GM19025 (cell line): ENCODE measurements at regions not wholly inside any gene's neighbourhood (a gene's known extent, or its start where the extent isn't known, plus 50 kb on each side); places are given as distances from the start of the nearest gene placed in this dataset.
A peak's percentile ranks its signal among the peaks of the same experiment; 100 is the strongest.
"Not testable (repeated sequence)": the region's sequence is repeated elsewhere in the genome, so short reads cannot be mapped to it uniquely, and the experiment has no call there.

Source experiments
- ATAC-seq: cut with Tn5 transposase; IDR thresholded peaks from one replicate; pipeline ENCODE4 v1.9.1; 2021; ENCODE audit warnings: mild to moderate bottlenecking, low read depth, moderate library complexity; ENCODE audit not compliant: unreplicated experiment

GRCh38 chr9:20242510-20243189 is 379.6 kb downstream of the MLLT3 start:
- ATAC-seq = peak; percentile 88

GRCh38 chr9:20240498-20240897 is 381.8 kb downstream of the MLLT3 start:
- no peak for ATAC-seq

DNA sequence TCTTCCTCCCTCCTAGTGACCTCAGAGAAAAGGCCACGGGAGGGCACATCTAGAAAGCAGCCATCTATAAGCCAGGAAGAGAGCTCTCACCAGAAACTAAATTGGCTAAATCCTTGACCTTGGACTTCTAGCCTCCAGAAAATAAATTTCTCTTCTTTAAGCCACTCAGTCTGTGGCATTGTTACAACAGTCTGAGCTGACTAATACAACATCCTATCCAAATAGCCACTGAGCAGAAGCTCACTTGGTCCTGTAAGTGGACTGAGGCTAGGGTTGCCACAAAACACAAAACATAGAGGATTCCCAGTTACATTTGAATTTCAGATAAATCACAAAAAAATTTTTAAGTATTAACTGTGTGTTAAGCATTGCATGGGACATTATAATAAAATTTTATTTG is 383.4 kb downstream of the MLLT3 start:
- no peak for ATAC-seq

DNA sequence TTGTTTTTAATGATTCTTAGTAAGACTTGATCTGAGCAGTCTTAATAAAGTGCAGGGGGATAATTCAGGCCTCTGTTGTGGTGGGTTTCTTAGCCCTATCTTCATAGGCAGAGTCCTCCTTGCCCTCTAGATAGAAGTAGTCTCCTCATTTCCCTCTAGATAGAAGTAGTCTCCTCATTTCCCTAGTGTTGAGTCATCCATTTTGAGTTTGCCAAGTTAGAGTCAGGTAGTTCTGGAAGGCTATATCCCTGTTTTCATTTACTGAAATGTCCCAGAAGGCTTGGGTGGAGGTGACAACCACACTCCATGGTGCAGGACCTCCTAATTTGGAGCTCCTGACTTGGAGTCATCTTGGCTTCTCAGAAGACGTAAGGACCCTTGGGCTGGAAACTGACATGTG is 384.6 kb downstream of the MLLT3 start:
- ATAC-seq = no peak

GRCh38 chr9:20236676-20237075 is 385.6 kb downstream of the MLLT3 start:
- ATAC-seq = no peak

DNA sequence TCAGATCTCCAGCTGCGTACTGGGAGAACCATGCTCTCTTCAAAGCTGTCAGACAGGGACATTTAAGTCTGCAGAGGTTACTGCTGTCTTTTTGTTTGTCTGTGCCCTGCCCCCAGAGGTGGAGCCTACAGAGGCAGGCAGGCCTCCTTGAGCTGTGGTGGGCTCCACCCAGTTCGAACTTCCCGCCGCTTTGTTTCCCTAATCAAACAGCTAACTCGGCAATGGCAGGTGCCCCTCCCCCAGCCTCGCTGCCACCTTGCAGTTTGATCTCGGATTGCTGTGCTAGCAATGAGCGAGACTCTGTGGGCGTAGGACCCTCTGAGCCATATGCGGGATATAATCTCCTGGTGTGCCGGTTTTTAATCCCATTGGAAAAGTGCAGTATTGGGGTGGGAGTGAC is 387.1 kb downstream of the MLLT3 start:
- ATAC-seq = not testable (repeated sequence)

- no peak for ATAC-seq
Measured at GRCh38 chr9:20228096-20228495, 394.2 kb downstream of the MLLT3 start.

DNA sequence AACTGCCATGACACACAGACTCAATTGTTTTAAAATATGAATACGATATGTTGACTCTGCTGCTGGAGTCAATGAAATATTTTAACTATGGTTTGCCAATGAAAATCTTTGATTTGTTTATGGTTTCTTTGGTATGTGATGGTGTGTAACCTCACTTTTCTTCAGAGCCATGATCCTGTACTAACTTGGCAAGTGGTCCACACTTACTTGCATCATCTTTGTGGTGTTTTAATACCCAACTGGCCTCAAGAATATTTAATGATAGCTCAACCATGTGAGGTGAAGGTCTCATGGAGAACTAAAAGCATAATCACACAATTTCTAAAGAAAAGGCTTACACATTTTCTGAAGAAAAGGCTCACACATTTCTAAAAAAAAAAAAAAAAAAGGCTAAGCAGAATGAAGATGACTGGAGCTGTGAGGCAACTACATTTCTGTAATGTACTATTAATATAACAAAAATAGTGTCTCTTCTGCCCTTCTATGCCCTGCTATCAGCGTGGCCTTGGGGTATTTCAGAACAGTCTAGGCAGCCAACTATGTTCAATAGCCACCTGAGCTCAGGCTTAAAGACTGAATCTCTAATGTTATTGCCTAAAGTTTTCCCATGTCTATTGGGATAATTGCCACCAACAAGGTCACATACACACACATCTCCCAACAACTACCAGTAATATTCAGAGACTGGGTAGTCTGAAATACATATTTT is 395.0 kb downstream of the MLLT3 start:
- no peak for ATAC-seq

GRCh38 chr9:20226345-20226744 is 396.0 kb downstream of the MLLT3 start:
- no peak for ATAC-seq

DNA sequence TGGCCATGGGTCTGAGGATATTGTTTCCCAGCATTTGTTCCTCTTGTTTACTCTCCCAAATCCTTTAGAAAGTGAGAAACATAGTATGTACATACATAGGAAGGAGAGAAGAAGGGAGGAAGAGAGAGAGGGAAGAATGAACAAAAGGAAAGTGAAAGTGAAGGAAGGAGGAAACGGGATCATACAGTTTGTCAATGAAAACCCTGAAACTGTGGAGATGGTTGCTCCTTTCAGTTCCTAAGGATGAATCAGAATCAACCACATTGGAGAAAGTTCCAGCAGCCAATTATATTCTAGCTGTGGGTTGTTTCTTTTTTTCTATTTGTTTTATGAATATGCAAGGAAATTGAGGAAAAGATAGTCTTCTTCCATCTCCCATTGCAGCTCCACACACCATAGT is 396.5 kb downstream of the MLLT3 start:
- no peak for ATAC-seq

DNA sequence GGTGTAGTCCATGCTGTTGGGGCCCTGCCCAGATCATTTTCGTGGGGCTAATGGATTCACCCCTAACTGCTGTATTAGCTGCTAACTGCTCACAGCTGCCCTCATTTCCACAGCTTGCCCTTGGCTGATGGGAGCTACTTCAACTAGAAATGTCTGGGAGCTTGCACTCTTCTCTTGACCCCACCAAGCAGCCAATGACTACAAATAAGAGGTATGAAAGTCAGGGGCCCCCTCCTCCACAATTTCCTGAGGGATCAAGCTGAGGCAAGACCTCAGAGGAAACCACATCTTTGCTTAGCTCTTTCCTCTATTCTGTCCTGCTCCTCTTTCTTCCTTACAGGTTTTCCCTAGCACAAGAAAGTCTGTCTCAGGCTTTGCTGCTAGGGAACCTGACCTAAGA is 397.5 kb downstream of the MLLT3 start:
- no peak for ATAC-seq

DNA sequence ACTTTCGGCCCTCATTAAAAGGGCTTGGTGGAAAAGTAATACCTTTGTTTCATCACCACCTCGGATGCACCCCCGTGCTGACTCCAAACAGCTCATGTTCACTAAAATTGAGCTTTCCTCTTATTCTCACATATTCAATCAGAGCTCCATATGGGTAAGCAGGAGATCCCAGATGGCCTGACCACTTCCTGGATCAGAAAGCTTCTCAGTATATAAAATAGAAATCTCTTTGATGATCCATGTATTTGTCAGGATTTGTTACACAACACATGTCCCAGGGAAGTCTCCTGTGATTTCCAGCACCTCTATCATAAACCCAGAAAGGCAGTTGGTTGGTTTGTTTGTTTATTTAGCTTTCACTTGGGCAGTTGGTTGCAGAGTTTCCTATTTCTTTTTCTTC is 402.0 kb downstream of the MLLT3 start:
- no peak for ATAC-seq

GRCh38 chr9:20219437-20219836 is 402.9 kb downstream of the MLLT3 start:
- no peak for ATAC-seq

GRCh38 chr9:20217596-20217995 is 404.7 kb downstream of the MLLT3 start:
- no peak for ATAC-seq

- ATAC-seq = no peak
Measured at GRCh38 chr9:20216438-20216837, 405.9 kb downstream of the MLLT3 start.

- ATAC-seq = no peak
Measured at GRCh38 chr9:20215552-20215951, 406.7 kb downstream of the MLLT3 start.

GRCh38 chr9:20212806-20213205 is 409.5 kb downstream of the MLLT3 start:
- ATAC-seq = no peak

DNA sequence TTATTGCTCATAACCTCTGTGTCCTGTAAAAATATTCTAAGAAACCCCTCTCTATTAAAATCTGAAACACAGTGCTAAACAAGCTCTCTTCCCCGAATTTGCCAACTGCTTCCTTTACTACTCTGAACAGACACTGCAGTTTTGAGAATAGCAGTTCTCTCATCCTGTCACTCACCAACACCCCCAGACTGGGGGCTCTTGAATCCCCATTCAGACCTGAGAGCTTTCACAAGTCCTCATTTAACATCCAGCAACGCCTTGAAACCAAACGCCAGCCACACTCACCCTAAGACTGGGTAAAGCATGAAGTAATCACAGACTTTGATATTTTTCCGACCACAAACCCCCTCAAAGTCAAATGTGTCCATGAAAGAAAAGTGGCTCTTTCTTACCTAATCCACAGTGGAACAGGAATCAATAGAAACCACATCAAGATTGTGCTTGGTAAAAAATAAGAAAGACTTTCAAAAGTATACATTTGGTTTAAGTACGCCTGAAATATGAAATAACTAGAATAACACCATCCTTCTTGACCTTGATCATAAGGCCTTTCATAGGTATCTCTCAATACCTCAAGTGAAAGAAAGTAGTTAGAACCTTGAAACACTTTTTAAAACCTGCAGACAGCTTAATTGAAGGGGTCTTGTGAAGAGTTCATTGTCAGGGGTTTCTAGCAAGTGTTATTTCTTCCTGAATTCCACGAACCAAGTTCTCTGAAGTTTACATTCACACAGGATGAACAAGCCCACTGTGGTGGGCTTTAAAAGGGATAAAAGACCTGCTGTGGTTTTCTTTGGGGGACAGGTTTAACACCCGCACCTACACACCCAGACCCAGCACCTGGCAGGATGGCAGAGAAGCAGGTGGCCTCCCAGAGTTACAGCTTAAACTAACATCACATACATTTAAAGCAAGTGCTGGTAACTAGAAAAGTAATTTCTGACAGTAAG is 412.6 kb downstream of the MLLT3 start:
- peak; percentile 50 for ATAC-seq

DNA sequence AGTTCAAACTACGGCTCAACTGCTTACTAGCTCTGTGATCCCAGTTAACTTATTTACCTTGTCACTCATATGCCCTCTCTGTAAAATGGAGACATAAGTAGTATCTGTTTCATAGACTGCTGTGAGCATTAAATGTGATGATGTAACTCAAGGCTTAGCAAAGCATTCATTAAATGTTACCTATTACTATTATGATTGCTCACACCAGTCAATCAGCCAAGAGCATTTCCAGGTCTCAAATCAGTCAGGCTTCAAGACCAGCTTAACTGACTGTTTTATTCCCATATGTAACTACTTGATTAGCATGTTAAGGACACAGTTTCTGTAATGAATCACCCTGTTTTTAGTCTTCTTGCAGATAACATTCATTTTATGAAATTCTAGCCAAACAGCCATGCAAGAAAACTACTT is 413.3 kb downstream of the MLLT3 start:
- ATAC-seq = peak; percentile 44

DNA sequence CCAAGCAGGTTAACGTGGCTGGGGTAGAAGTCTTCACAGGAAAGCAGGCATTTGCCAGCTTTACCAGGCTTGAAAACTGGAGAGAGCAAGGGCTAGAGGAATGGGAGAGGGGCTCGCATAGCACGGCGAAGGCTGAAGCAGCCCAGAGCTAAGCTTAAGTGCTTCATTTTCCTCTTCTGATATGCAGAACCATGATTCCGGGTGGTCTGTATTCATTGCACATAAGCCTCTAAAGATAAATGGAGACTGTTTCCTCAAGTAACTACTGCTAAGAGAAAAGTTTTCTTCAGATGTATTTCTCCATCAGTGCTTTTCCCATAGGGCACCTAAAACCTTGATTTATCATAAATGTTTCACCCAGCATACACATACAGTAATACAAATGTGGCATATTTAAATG is 414.1 kb downstream of the MLLT3 start:
- no peak for ATAC-seq

DNA sequence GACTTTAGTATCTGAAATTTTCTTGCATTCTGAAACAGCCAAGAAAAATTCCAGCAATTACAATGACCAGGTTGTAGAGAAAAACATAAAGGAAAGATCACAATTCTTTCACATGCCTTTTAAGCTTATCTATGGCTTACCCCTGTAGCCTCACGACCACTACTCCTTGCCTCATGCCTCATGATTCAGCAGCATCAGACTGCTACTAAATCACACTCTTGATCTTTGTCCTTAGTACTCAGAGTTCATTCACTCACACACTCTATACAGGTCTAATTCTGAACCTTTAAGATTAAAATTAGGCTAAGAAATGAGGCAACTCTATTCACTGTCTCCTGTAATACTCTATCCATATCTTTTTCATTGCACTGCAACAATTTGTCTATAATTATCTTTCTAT is 415.1 kb downstream of the MLLT3 start:
- ATAC-seq = no peak
